ENCODE measurements at regions not wholly inside any gene's neighbourhood (a gene's known extent, or its start where the extent isn't known, plus 50 kb on each side); places are given as distances from the start of the nearest gene placed in this dataset.

DNA sequence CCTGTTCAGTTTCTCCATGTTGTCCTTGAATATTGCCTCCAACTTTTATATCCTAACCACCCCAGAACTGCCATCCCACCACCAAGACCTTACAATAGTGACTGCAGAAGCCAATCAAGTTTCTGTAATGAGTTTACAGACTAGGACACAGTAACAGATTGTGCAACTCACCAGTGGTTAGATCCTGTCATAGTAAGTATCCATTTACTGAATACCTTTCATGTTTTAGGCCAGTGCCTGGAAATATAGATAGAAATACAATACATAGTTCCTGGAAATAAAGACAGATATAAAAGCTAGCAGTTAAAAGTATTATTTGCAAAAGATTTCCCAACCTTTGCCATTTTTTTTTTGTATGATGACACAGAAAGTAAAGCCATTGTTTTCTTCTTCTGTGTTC, 471.8 kb upstream of the BTBD3 start (continued):
- TF ChIP-seq, protein P1, sequence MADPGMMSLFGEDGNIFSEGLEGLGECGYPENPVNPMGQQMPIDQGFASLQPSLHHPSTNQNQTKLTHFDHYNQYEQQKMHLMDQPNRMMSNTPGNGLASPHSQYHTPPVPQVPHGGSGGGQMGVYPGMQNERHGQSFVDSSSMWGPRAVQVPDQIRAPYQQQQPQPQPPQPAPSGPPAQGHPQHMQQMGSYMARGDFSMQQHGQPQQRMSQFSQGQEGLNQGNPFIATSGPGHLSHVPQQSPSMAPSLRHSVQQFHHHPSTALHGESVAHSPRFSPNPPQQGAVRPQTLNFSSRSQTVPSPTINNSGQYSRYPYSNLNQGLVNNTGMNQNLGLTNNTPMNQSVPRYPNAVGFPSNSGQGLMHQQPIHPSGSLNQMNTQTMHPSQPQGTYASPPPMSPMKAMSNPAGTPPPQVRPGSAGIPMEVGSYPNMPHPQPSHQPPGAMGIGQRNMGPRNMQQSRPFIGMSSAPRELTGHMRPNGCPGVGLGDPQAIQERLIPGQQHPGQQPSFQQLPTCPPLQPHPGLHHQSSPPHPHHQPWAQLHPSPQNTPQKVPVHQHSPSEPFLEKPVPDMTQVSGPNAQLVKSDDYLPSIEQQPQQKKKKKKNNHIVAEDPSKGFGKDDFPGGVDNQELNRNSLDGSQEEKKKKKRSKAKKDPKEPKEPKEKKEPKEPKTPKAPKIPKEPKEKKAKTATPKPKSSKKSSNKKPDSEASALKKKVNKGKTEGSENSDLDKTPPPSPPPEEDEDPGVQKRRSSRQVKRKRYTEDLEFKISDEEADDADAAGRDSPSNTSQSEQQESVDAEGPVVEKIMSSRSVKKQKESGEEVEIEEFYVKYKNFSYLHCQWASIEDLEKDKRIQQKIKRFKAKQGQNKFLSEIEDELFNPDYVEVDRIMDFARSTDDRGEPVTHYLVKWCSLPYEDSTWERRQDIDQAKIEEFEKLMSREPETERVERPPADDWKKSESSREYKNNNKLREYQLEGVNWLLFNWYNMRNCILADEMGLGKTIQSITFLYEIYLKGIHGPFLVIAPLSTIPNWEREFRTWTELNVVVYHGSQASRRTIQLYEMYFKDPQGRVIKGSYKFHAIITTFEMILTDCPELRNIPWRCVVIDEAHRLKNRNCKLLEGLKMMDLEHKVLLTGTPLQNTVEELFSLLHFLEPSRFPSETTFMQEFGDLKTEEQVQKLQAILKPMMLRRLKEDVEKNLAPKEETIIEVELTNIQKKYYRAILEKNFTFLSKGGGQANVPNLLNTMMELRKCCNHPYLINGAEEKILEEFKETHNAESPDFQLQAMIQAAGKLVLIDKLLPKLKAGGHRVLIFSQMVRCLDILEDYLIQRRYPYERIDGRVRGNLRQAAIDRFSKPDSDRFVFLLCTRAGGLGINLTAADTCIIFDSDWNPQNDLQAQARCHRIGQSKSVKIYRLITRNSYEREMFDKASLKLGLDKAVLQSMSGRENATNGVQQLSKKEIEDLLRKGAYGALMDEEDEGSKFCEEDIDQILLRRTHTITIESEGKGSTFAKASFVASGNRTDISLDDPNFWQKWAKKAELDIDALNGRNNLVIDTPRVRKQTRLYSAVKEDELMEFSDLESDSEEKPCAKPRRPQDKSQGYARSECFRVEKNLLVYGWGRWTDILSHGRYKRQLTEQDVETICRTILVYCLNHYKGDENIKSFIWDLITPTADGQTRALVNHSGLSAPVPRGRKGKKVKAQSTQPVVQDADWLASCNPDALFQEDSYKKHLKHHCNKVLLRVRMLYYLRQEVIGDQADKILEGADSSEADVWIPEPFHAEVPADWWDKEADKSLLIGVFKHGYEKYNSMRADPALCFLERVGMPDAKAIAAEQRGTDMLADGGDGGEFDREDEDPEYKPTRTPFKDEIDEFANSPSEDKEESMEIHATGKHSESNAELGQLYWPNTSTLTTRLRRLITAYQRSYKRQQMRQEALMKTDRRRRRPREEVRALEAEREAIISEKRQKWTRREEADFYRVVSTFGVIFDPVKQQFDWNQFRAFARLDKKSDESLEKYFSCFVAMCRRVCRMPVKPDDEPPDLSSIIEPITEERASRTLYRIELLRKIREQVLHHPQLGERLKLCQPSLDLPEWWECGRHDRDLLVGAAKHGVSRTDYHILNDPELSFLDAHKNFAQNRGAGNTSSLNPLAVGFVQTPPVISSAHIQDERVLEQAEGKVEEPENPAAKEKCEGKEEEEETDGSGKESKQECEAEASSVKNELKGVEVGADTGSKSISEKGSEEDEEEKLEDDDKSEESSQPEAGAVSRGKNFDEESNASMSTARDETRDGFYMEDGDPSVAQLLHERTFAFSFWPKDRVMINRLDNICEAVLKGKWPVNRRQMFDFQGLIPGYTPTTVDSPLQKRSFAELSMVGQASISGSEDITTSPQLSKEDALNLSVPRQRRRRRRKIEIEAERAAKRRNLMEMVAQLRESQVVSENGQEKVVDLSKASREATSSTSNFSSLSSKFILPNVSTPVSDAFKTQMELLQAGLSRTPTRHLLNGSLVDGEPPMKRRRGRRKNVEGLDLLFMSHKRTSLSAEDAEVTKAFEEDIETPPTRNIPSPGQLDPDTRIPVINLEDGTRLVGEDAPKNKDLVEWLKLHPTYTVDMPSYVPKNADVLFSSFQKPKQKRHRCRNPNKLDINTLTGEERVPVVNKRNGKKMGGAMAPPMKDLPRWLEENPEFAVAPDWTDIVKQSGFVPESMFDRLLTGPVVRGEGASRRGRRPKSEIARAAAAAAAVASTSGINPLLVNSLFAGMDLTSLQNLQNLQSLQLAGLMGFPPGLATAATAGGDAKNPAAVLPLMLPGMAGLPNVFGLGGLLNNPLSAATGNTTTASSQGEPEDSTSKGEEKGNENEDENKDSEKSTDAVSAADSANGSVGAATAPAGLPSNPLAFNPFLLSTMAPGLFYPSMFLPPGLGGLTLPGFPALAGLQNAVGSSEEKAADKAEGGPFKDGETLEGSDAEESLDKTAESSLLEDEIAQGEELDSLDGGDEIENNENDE (IDR thresholded peaks at IDR 0.05; ENCODE audit: insufficient replicate concordance, low read length): no peak
- TF ChIP-seq NANOG (IDR thresholded peaks at IDR 0.05; ENCODE audit: insufficient read depth, low read depth, low read length, poor library complexity, severe bottlenecking): no peak
- no peak for TF ChIP-seq MAFK (IDR thresholded peaks at IDR 0.05; ENCODE audit: low read depth, low read length)

Data from H1 (cell line).